ENCODE measurements at regions not wholly inside any gene's neighbourhood (a gene's known extent, or its start where the extent isn't known, plus 50 kb on each side); places are given as distances from the start of the nearest gene placed in this dataset.

DNA sequence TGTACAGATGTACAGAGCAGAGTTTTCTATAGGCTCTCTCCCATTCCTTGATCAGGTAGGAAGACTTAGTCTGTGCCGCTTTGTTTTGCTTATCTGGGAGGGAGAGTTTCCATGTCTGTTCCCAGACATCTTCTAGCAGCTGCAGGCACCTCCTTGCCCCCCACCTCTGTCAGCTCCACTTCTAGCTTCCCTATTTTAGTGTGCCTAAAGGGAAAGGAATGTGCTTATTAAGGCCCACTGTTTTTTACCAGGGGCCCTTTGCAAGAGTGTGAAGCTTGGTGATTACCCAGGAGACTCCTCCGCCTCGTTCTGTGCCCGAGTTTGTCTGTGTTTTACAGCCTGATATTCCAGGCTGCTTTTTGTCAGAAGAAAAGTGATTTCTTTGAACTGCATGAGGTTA, 1984.4 kb downstream of the OLFM4 start:
- TF ChIP-seq POLR2A (IDR thresholded peaks at IDR 0.05) = no peak
- TF ChIP-seq, protein P1, sequence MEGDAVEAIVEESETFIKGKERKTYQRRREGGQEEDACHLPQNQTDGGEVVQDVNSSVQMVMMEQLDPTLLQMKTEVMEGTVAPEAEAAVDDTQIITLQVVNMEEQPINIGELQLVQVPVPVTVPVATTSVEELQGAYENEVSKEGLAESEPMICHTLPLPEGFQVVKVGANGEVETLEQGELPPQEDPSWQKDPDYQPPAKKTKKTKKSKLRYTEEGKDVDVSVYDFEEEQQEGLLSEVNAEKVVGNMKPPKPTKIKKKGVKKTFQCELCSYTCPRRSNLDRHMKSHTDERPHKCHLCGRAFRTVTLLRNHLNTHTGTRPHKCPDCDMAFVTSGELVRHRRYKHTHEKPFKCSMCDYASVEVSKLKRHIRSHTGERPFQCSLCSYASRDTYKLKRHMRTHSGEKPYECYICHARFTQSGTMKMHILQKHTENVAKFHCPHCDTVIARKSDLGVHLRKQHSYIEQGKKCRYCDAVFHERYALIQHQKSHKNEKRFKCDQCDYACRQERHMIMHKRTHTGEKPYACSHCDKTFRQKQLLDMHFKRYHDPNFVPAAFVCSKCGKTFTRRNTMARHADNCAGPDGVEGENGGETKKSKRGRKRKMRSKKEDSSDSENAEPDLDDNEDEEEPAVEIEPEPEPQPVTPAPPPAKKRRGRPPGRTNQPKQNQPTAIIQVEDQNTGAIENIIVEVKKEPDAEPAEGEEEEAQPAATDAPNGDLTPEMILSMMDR (IDR thresholded peaks at IDR 0.05) = no peak
